ENCODE measurements at regions not wholly inside any gene's neighbourhood (a gene's known extent, or its start where the extent isn't known, plus 50 kb on each side); places are given as distances from the start of the nearest gene placed in this dataset.

DNA sequence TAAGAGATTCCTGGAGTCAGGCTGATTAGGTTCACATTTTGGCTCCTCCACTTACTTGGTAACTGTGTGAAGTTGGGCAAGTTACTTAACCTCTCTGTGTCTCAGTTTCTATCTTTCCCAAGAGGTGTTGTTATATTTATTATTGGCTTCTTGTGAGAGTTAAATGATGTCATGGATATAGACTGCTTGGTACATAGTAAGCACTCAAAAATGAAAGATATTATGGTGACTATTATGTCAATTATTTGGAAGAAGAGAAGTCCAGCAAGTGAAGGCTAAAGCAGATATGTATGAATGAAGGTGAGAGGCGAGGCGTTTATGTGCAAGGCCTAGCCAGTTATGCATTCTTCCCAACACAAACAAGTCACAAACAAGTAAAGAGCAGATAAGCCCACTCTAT, 417.4 kb downstream of the TSN start:
- no peak for DNase-seq
- POLR2A ChIA-PET = no interaction called here
- no peak overlapping the region for H3K27ac Mint-ChIP-seq
- H3K27me3 Mint-ChIP-seq = peaks cover 0 to 6% (median 0%) of the 10 kb centered on the region in 5 donors
- ATAC-seq = no peak
- no peaks in the 10 kb centered on the region for H3K4me1 Mint-ChIP-seq
- no peak overlapping the region for H3K4me3 Mint-ChIP-seq
- no peaks in the 10 kb centered on the region for H3K9me3 Mint-ChIP-seq
- H3K36me3 Mint-ChIP-seq = no peaks in the 10 kb centered on the region

GRCh38 chr2:122174061-122174460, 418.6 kb downstream of the TSN start:
- Mint-ChIP-seq H3K4me1 (no peaks in the 10 kb centered on the region), H3K27ac (no peak overlapping the region), H3K36me3 (no peaks in the 10 kb centered on the region), H3K4me3 (no peak overlapping the region), H3K27me3 (peaks cover 0 to 14% (median 0%) of the 10 kb centered on the region in 5 donors), H3K9me3 (peaks cover 0 to 3% (median 0%) of the 10 kb centered on the region in 9 donors)
- ATAC-seq = no peak
- POLR2A ChIA-PET = no interaction called here
- no peak for DNase-seq

- Mint-ChIP-seq H3K27ac (no peak overlapping the region), H3K36me3 (no peaks in the 10 kb centered on the region), H3K4me1 (no peaks in the 10 kb centered on the region), H3K27me3 (peaks cover 0 to 8% (median 0%) of the 10 kb centered on the region in 5 donors), H3K9me3 (peaks cover 0 to 3% (median 0%) of the 10 kb centered on the region in 9 donors), H3K4me3 (no peak overlapping the region)
- POLR2A ChIA-PET = no interaction called here
- DNase-seq (no peak), ATAC-seq (no peak)
Measured at GRCh38 chr2:122179492-122180165, 424.2 kb downstream of the TSN start.

GRCh38 chr2:122180972-122181371, 425.5 kb downstream of the TSN start:
- peaks cover 0 to 3% (median 0%) of the 10 kb centered on the region in 9 donors for H3K9me3 Mint-ChIP-seq
- H3K36me3 Mint-ChIP-seq = no peaks in the 10 kb centered on the region
- no peak overlapping the region for H3K27ac Mint-ChIP-seq
- POLR2A ChIA-PET = no interaction called here
- H3K27me3 Mint-ChIP-seq = peaks cover 0 to 8% (median 0%) of the 10 kb centered on the region in 5 donors
- no peaks in the 10 kb centered on the region for H3K4me1 Mint-ChIP-seq
- DNase-seq = no peak
- no peak for ATAC-seq
- H3K4me3 Mint-ChIP-seq = no peak overlapping the region

- Mint-ChIP-seq H3K27ac (no peak overlapping the region), H3K9me3 (peaks cover 0 to 3% (median 0%) of the 10 kb centered on the region in 9 donors), H3K27me3 (peaks cover 0 to 12% (median 0%) of the 10 kb centered on the region in 5 donors), H3K4me3 (no peak overlapping the region), H3K4me1 (peaks cover 0 to 1% (median 0%) of the 10 kb centered on the region in 4 donors), H3K36me3 (no peaks in the 10 kb centered on the region)
- DNase-seq (no peak), ATAC-seq (no peak)
- POLR2A ChIA-PET = no interaction called here
Measured at GRCh38 chr2:122182616-122183355, 427.3 kb downstream of the TSN start.

GRCh38 chr2:122183890-122184289, 428.4 kb downstream of the TSN start:
- no peak for ATAC-seq
- POLR2A ChIA-PET = no interaction called here
- H3K4me1 Mint-ChIP-seq = peaks cover 0 to 1% (median 0%) of the 10 kb centered on the region in 4 donors
- peaks cover 0 to 11% (median 0%) of the 10 kb centered on the region in 5 donors for H3K27me3 Mint-ChIP-seq
- no peak overlapping the region for H3K27ac Mint-ChIP-seq
- peaks cover 0 to 2% (median 0%) of the 10 kb centered on the region in 9 donors for H3K9me3 Mint-ChIP-seq
- DNase-seq = no peak
- no peak overlapping the region for H3K4me3 Mint-ChIP-seq
- no peaks in the 10 kb centered on the region for H3K36me3 Mint-ChIP-seq

DNA sequence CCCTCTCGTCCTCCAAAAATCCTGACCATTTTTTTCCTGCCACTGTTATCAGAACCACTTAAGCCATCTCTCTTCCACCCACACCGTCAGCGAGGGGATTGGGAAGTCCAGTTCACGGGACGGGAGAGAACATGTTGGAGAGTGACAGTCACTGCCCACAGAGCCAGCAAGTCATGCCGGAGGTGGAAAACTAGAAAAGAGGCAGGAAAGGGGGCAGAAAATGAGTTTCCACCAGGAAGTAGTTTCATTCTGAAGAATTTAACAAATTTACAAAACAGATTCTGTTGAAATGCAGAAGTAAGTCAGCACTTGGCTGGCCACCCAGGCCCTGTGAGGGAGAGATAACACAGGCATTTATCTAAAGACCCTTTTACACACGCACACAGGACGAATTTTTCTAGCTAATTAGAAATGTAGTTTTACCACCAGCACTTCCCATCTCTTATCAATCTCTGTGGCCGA, 431.3 kb downstream of the TSN start:
- Mint-ChIP-seq H3K9me3 (peaks cover 0 to 2% (median 0%) of the 10 kb centered on the region in 9 donors), H3K4me3 (no peak overlapping the region), H3K4me1 (peaks cover 0 to 1% (median 0%) of the 10 kb centered on the region in 4 donors), H3K27me3 (peaks cover 0 to 15% (median 0%) of the 10 kb centered on the region in 5 donors), H3K27ac (no peak overlapping the region), H3K36me3 (no peaks in the 10 kb centered on the region)
- POLR2A ChIA-PET = no interaction called here
- ATAC-seq (no peak), DNase-seq (no peak)

- no peak overlapping the region for H3K27ac Mint-ChIP-seq
- H3K9me3 Mint-ChIP-seq = peaks cover 0 to 3% (median 0%) of the 10 kb centered on the region in 9 donors
- no peak for DNase-seq
- H3K4me1 Mint-ChIP-seq = peaks cover 0 to 1% (median 0%) of the 10 kb centered on the region in 4 donors
- peaks cover 0 to 17% (median 0%) of the 10 kb centered on the region in 5 donors for H3K27me3 Mint-ChIP-seq
- H3K4me3 Mint-ChIP-seq = no peak overlapping the region
- POLR2A ChIA-PET = no interaction called here
- H3K36me3 Mint-ChIP-seq = no peaks in the 10 kb centered on the region
- ATAC-seq = no peak
Measured at GRCh38 chr2:122191331-122191730, 435.9 kb downstream of the TSN start.

- DNase-seq = no peak
- Mint-ChIP-seq H3K9me3 (peaks cover 0 to 3% (median 0%) of the 10 kb centered on the region in 9 donors), H3K4me1 (no peaks in the 10 kb centered on the region), H3K36me3 (no peaks in the 10 kb centered on the region), H3K27ac (no peak overlapping the region), H3K27me3 (peaks cover 0 to 7% (median 0%) of the 10 kb centered on the region in 5 donors), H3K4me3 (no peak overlapping the region)
- POLR2A ChIA-PET = no interaction called here
- no peak for ATAC-seq
Measured at GRCh38 chr2:122193622-122194021, 438.2 kb downstream of the TSN start.

GRCh38 chr2:122194546-122194945, 439.1 kb downstream of the TSN start:
- Mint-ChIP-seq H3K4me1 (no peaks in the 10 kb centered on the region), H3K27ac (no peak overlapping the region), H3K4me3 (no peak overlapping the region), H3K36me3 (no peaks in the 10 kb centered on the region), H3K27me3 (peaks cover 0 to 5% (median 0%) of the 10 kb centered on the region in 5 donors), H3K9me3 (peaks cover 0 to 3% (median 0%) of the 10 kb centered on the region in 9 donors)
- no peak for ATAC-seq
- no peak for DNase-seq
- POLR2A ChIA-PET = no interaction called here

DNA sequence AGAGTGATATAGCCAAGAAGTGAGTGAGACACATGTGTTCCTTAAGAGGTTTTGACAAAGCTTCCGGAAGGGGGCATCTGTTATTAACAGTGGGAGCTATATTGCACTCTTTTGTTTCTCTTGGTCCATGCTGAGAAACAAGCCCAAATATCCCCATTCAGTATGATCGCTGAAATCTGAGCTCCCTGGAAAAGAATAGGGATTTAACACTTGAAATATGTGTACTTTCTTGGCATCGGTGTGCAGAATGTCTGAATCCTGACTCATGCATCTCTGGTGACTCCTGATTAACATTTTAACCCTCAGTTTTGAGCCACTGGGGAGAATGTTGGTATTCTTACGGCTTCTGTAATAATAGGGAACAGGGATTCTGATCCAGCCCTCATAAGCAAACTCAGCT, 448.1 kb downstream of the TSN start:
- H3K27me3 Mint-ChIP-seq = peaks cover 0 to 12% (median 7%) of the 10 kb centered on the region in 5 donors

DNA sequence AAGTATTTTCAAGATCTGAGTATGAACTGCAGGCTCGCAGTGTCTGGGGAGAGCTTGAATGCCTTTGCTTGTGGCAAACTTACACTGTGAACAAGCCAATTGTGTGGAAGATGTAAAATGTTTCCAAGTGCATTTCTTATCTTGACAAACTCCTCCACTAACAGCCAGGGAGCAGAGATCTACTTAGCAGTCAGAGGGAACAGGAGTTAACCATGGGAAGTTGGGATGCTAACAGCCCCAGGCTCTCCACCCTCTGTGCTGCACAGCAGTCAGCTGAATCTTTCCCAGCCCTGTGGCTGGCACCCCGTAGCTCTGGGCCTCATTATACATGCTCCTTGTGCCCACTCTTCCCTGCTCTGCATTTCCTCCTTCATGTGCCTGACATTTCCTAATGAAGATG, 450.2 kb downstream of the TSN start:
- POLR2A ChIA-PET = no interaction called here
- DNase-seq = no peak
- Mint-ChIP-seq H3K27me3 (peaks cover 0 to 15% (median 7%) of the 10 kb centered on the region in 5 donors), H3K4me1 (no peaks in the 10 kb centered on the region), H3K27ac (no peak overlapping the region), H3K4me3 (no peak overlapping the region), H3K36me3 (no peaks in the 10 kb centered on the region), H3K9me3 (peaks cover 0 to 9% (median 0%) of the 10 kb centered on the region in 9 donors)
- no peak for ATAC-seq

More for the DNA sequence above, 448.1 kb downstream of the TSN start:
- H3K27ac Mint-ChIP-seq = no peak overlapping the region
- no peak overlapping the region for H3K4me3 Mint-ChIP-seq
- POLR2A ChIA-PET = no interaction called here
- peaks cover 0 to 9% (median 0%) of the 10 kb centered on the region in 9 donors for H3K9me3 Mint-ChIP-seq
- no peaks in the 10 kb centered on the region for H3K36me3 Mint-ChIP-seq
- DNase-seq (no peak), ATAC-seq (no peak)
- H3K4me1 Mint-ChIP-seq = no peaks in the 10 kb centered on the region

DNA sequence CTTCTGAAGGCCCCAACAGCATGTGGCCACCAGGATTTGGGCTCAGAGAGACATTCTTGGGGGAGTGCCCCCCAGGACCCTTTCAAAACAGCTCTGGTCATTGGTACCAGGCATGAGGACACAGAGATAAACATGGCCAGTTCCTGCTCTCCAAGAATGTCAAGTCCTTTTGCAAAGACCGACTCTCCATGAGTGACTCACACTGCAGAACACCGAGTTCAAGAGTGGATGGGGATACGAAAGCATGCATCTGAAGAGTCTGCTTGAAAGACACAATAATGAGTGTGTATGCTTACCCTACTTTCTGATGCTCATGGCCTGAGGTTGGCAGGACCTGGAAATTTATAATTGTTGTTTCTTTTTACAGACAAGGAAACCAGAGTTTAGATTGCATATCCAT, 450.6 kb downstream of the TSN start:
- no peak for DNase-seq
- ATAC-seq = no peak
- Mint-ChIP-seq H3K9me3 (peaks cover 0 to 9% (median 0%) of the 10 kb centered on the region in 9 donors), H3K27me3 (peaks cover 0 to 15% (median 7%) of the 10 kb centered on the region in 5 donors), H3K36me3 (no peaks in the 10 kb centered on the region), H3K4me1 (no peaks in the 10 kb centered on the region), H3K4me3 (no peak overlapping the region), H3K27ac (no peak overlapping the region)
- POLR2A ChIA-PET = no interaction called here
